Mucosa of descending colon (tissue), 3 donors: ENCODE measurements at regions not wholly inside any gene's neighbourhood (a gene's known extent, or its start where the extent isn't known, plus 50 kb on each side); places are given as distances from the start of the nearest gene placed in this dataset.

Experiments used
- ATAC-seq: fragments of 200-7000 bp; cut with Tn5 transposase; one replicate; pipeline ENCODE4 v1.9.1; 2020; ENCODE audit warnings: mild to moderate bottlenecking, moderate library complexity
- DNase-seq, 3 donors: peaks; one replicate each; pipeline ENCODE4 v3.0.0-alpha.2; 2020
- H3K36me3 ChIP-seq: fragments of 200-600 bp; one replicate; pipeline ENCODE4 v1.8.0; 2021; ENCODE audit warnings: low read depth, mild to moderate bottlenecking
- H3K4me1 ChIP-seq: fragments of 200-600 bp; one replicate; pipeline ENCODE4 v1.8.0; 2021; ENCODE audit warnings: low read depth, mild to moderate bottlenecking
- H3K4me3 ChIP-seq: fragments of 200-600 bp; one replicate; pipeline ENCODE4 v1.8.0; 2021; ENCODE audit warnings: mild to moderate bottlenecking
- H3K9me3 ChIP-seq: fragments of 200-600 bp; one replicate; pipeline ENCODE4 v1.8.0; 2021; ENCODE audit warnings: mild to moderate bottlenecking
- intact Hi-C, 2 donors: fragments of 100-400 bp; cut with DNase I in 1 of 2; cut with micrococcal nuclease in 1 of 2; formaldehyde crosslinking; loops; one replicate each; pipeline versions ENCODE4 v1.11.0 to v1.11.1; 2022; cut with DNase I, micrococcal nuclease
- TF ChIP-seq, protein P1 (sequence below): fragments of 200-600 bp; IDR thresholded peaks from one replicate; pipeline ENCODE4 v1.8.0; 2022; ENCODE audit warnings: antibody characterized with exemption, mild to moderate bottlenecking
- donor health status: DM: no; HTN: no; CAD: no; lungs with moderate emphysema.
- donor health status: DM: no; HTN: no; CAD: no.
- donor health status: DM: no; HTN: yes; CAD: no.

GRCh38 chr2:67037655-67038054 is 359.5 kb upstream of the ETAA1 start:
- intact Hi-C loops = no loop called here
- ATAC-seq (peak; percentile 89), DNase-seq (peak in 1 of 3 donors; percentile 55)
- TF ChIP-seq, protein P1, sequence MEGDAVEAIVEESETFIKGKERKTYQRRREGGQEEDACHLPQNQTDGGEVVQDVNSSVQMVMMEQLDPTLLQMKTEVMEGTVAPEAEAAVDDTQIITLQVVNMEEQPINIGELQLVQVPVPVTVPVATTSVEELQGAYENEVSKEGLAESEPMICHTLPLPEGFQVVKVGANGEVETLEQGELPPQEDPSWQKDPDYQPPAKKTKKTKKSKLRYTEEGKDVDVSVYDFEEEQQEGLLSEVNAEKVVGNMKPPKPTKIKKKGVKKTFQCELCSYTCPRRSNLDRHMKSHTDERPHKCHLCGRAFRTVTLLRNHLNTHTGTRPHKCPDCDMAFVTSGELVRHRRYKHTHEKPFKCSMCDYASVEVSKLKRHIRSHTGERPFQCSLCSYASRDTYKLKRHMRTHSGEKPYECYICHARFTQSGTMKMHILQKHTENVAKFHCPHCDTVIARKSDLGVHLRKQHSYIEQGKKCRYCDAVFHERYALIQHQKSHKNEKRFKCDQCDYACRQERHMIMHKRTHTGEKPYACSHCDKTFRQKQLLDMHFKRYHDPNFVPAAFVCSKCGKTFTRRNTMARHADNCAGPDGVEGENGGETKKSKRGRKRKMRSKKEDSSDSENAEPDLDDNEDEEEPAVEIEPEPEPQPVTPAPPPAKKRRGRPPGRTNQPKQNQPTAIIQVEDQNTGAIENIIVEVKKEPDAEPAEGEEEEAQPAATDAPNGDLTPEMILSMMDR = no peak
- Histone ChIP-seq H3K4me3 (no peak overlapping the region), H3K9me3 (no peaks in the 10 kb centered on the region), H3K4me1 (no peaks in the 10 kb centered on the region), H3K36me3 (no peaks in the 10 kb centered on the region)

DNA sequence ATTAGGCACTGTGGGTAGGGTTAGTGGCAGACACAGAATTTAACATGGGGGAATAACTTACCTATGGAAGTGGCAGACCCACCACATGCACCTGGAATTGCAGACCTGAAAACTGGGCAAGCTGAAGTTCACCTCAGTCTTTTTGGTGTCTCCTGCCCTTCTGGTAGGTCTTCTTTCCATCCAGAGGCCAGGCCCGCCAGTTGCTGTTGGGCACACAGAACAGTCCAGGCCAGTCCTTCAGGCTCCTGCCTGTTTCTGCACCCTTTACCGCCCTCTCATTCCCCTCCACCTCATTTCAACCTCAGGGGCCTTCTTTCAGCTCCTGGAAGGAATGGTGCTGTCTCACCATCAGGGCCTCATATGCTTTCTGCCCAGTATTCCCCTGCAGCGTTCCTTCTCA is 358.9 kb upstream of the ETAA1 start:
- ATAC-seq (no peak), DNase-seq (peak in 1 of 3 donors; percentile 3)
- no peaks in the 10 kb centered on the region for H3K9me3 ChIP-seq
- TF ChIP-seq, protein P1 = no peak
- intact Hi-C loops = no loop called here
- H3K36me3 ChIP-seq = no peaks in the 10 kb centered on the region
- no peaks in the 10 kb centered on the region for H3K4me1 ChIP-seq
- no peak overlapping the region for H3K4me3 ChIP-seq

GRCh38 chr2:67039058-67039457 is 358.1 kb upstream of the ETAA1 start:
- DNase-seq (no peak), ATAC-seq (no peak)
- intact Hi-C loops = no loop called here
- H3K9me3 ChIP-seq = no peaks in the 10 kb centered on the region
- no peaks in the 10 kb centered on the region for H3K4me1 ChIP-seq
- H3K4me3 ChIP-seq = no peak overlapping the region
- no peaks in the 10 kb centered on the region for H3K36me3 ChIP-seq
- TF ChIP-seq, protein P1 = no peak

- Histone ChIP-seq H3K36me3 (no peaks in the 10 kb centered on the region), H3K9me3 (no peaks in the 10 kb centered on the region), H3K4me3 (no peak overlapping the region), H3K4me1 (no peaks in the 10 kb centered on the region)
- ATAC-seq = no peak
- TF ChIP-seq, protein P1 = no peak
- no peak for DNase-seq
- intact Hi-C loops = no loop called here
Measured at GRCh38 chr2:67039517-67040103, 357.5 kb upstream of the ETAA1 start.

- ATAC-seq = no peak
- TF ChIP-seq, protein P1 = no peak
- no peaks in the 10 kb centered on the region for H3K4me1 ChIP-seq
Measured at GRCh38 chr2:67041051-67041450, 356.1 kb upstream of the ETAA1 start.

More at GRCh38 chr2:67041051-67041450, 356.1 kb upstream of the ETAA1 start:
- no peak for DNase-seq
- H3K4me3 ChIP-seq = no peak overlapping the region
- no peaks in the 10 kb centered on the region for H3K9me3 ChIP-seq
- intact Hi-C loops = no loop called here
- no peaks in the 10 kb centered on the region for H3K36me3 ChIP-seq
